ENCODE measurements at regions not wholly inside any gene's neighbourhood (a gene's known extent, or its start where the extent isn't known, plus 50 kb on each side); places are given as distances from the start of the nearest gene placed in this dataset.

GRCh38 chr2:82748653-82749052 is 1710.4 kb downstream of the SUCLG1 start:
- TF ChIP-seq CTCF (IDR thresholded peaks at IDR 0.05) = no peak
- TF ChIP-seq ZFX (IDR thresholded peaks at IDR 0.05; ENCODE audit: borderline replicate concordance) = no peak

Data from 22Rv1 (cell line).